Tibial artery (tissue), 4 donors: ENCODE measurements at regions not wholly inside any gene's neighbourhood (a gene's known extent, or its start where the extent isn't known, plus 50 kb on each side); places are given as distances from the start of the nearest gene placed in this dataset.

Source experiments
- DNase-seq, 2 donors: peaks; one replicate each; pipeline ENCODE4 v3.0.0-alpha.2; 2019
- H3K27ac ChIP-seq, 2 donors: fragments of 200-600 bp; sonication (generic) in 1 of 2; 1 replicate in 1 of 2; 2 replicates in 1 of 2; pipeline ENCODE4 v1.5.1; 2018 to 2019; ENCODE audit warnings: mild to moderate bottlenecking in 1 of 2
- H3K27me3 ChIP-seq, 2 donors: fragments of 200-600 bp; sonication (generic) in 1 of 2; one replicate each; pipeline versions ENCODE4 v1.5.1 to v1.6.0; 2016 to 2019
- H3K36me3 ChIP-seq, 3 donors: fragments of 200-600 bp; sonication (generic) in 2 of 3; one replicate each; pipeline ENCODE4 v1.5.1; 2016 to 2019; ENCODE audit warnings: mild to moderate bottlenecking in 2 of 3
- H3K4me1 ChIP-seq, 4 donors: fragments of 200-600 bp; sonication (generic) in 2 of 4; 1 replicate in 3 of 4; 2 replicates in 1 of 4; pipeline ENCODE4 v1.5.1; 2016 to 2019
- H3K4me3 ChIP-seq, 2 donors: fragments of 200-600 bp; sonication (generic) in 1 of 2; 1 replicate in 1 of 2; 2 replicates in 1 of 2; pipeline ENCODE4 v1.5.1; 2018 to 2019; ENCODE audit warnings: mild to moderate bottlenecking in 2 of 2
- H3K9me3 ChIP-seq, 3 donors: fragments of 200-600 bp; sonication (generic) in 1 of 3; one replicate each; pipeline ENCODE4 v1.5.1; 2016 to 2019
- intact Hi-C: fragments of 100-400 bp; cut with DNase I; formaldehyde crosslinking; loops from one replicate; pipeline ENCODE4 v1.15.0; 2023; ENCODE audit warnings: low total_unique reads
- TF ChIP-seq, protein P1 (sequence below), 2 experiments: fragments of 200-600 bp in 1 of 2; fragments of 450-650 bp in 1 of 2; IDR thresholded peaks; one replicate each; pipeline ENCODE4 v1.5.1; 2017 to 2019; ENCODE audit warnings: antibody characterized with exemption in 2 of 2, mild to moderate bottlenecking in 1 of 2, moderate library complexity in 1 of 2

DNA sequence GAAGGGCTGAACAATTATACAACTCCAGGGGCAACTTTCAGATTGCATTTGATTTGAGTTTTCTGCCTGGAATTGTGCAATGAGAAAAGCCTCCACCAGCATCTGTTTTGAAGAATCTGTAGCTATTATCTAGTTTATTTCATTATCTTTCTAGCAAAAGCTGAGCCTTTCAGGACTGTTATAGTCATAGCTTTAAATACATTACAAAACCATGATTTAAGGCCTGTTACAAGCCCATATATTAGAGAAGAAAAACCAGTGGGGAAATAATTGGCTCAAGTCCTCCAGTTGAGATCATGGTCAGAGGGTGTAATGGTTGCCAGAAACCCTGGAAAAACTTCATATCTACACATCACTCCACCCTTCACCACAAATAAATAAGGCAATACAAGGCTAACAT lies 676.2 kb downstream of the HDGFL1 start:
- Histone ChIP-seq H3K9me3 (no peaks in the 10 kb centered on the region), H3K4me1 (no peaks in the 10 kb centered on the region), H3K27ac (no peak overlapping the region), H3K4me3 (no peak overlapping the region), H3K27me3 (no peaks in the 10 kb centered on the region), H3K36me3 (no peaks in the 10 kb centered on the region)
- DNase-seq: no peak
- intact Hi-C loops: no loop called here
- TF ChIP-seq, protein P1, sequence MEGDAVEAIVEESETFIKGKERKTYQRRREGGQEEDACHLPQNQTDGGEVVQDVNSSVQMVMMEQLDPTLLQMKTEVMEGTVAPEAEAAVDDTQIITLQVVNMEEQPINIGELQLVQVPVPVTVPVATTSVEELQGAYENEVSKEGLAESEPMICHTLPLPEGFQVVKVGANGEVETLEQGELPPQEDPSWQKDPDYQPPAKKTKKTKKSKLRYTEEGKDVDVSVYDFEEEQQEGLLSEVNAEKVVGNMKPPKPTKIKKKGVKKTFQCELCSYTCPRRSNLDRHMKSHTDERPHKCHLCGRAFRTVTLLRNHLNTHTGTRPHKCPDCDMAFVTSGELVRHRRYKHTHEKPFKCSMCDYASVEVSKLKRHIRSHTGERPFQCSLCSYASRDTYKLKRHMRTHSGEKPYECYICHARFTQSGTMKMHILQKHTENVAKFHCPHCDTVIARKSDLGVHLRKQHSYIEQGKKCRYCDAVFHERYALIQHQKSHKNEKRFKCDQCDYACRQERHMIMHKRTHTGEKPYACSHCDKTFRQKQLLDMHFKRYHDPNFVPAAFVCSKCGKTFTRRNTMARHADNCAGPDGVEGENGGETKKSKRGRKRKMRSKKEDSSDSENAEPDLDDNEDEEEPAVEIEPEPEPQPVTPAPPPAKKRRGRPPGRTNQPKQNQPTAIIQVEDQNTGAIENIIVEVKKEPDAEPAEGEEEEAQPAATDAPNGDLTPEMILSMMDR (IDR thresholded peaks at IDR 0.05): no peak

DNA sequence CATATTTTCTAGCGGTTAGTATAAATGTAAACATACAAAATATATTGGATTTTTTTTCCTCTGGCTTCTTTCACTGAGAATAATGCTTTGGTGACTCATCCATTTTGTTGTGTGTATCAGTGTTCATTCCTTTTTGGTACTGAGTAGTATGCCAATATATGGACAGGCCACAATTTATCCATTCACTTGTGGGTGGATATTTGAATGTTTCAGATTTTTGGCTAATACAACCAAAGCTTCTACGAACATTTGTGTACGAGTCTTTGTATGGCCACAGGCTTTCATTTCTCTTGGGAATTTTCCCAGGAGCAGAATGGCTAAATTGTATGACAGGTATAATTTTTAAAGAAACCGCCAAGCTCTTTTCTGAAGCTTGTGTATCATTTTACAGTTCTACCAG lies 677.5 kb downstream of the HDGFL1 start:
- DNase-seq: no peak
- Histone ChIP-seq H3K4me3 (no peak overlapping the region), H3K36me3 (no peaks in the 10 kb centered on the region), H3K4me1 (no peaks in the 10 kb centered on the region), H3K27ac (no peak overlapping the region), H3K9me3 (no peaks in the 10 kb centered on the region), H3K27me3 (no peaks in the 10 kb centered on the region)
- TF ChIP-seq, protein P1 (IDR thresholded peaks at IDR 0.05): no peak
- intact Hi-C loops: no loop called here

DNA sequence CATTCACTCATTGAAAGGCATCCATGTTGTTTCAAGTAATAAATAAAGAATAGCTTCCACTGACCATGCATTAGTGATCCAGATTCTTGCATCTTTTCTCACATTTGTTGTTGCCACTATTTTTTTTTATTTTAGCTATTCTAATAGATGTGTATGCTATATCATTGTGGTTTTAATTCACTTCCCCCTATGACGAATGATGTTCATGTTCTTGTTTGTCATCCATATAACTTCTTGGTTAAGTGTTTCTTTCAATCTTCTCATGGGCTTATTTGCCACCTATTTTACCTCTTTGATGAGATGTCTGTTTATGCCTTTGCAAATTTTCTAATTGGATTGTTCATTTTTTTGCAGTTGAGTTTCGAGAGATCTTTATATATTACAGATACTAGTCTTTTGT lies 681.2 kb downstream of the HDGFL1 start:
- Histone ChIP-seq H3K27me3 (no peaks in the 10 kb centered on the region), H3K9me3 (peaks cover 0 to 6% (median 0%) of the 10 kb centered on the region in 3 donors), H3K4me3 (no peak overlapping the region), H3K27ac (no peak overlapping the region), H3K4me1 (no peaks in the 10 kb centered on the region), H3K36me3 (no peaks in the 10 kb centered on the region)
- TF ChIP-seq, protein P1 (IDR thresholded peaks at IDR 0.05): no peak
- intact Hi-C loops: no loop called here
- no peak for DNase-seq

DNA sequence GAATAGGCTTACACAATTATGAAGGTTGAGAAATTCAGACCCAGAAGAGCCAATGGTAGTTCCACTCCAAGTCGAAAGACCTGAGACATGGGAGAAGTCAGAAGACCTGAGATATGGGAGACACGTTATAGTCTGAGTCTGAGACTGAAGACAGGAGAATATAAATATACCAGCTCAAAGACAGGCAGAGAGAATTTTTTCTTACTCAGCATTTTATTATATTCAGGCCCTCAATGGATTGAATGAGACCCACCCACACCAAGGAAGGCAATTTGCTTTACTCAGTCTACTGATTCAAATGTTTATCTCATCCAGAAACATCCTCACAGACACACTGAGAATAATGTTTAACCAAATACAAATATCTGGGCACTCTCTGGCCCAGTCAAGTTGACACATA lies 693.5 kb downstream of the HDGFL1 start:
- H3K4me3 ChIP-seq: no peak overlapping the region
- H3K4me1 ChIP-seq: no peaks in the 10 kb centered on the region
- no peaks in the 10 kb centered on the region for H3K36me3 ChIP-seq
- no peak overlapping the region for H3K27ac ChIP-seq
- no peak for DNase-seq
- intact Hi-C loops: no loop called here
- H3K27me3 ChIP-seq: no peaks in the 10 kb centered on the region
- peaks cover 0 to 4% (median 0%) of the 10 kb centered on the region in 3 donors for H3K9me3 ChIP-seq
- TF ChIP-seq, protein P1 (IDR thresholded peaks at IDR 0.05): no peak

DNA sequence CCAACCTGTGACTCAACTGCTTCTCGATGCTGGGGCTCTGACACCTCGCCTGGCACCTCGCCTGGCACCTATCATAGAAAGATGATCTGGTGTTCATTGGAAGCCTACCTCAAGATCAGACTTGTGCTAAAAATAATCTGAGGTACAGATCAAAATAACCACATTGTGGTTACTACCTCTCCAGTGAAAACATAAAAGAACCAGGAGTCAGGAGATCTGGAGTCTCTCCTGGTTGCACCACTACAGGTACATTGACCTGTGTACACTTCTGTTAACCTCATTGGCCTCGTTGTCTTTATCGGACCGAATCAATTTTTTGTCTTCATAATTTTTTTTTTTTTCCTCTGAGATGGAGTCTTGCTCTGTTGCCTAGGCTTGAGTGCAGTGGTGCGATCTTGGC lies 695.9 kb downstream of the HDGFL1 start:
- Histone ChIP-seq H3K9me3 (peaks cover 0 to 4% (median 0%) of the 10 kb centered on the region in 3 donors), H3K4me1 (peaks cover 0 to 3% (median 0%) of the 10 kb centered on the region in 4 donors), H3K27me3 (no peaks in the 10 kb centered on the region), H3K36me3 (no peaks in the 10 kb centered on the region), H3K4me3 (no peak overlapping the region), H3K27ac (no peak overlapping the region)
- intact Hi-C loops: no loop called here
- no peak for DNase-seq
- TF ChIP-seq, protein P1 (IDR thresholded peaks at IDR 0.05): no peak

DNA sequence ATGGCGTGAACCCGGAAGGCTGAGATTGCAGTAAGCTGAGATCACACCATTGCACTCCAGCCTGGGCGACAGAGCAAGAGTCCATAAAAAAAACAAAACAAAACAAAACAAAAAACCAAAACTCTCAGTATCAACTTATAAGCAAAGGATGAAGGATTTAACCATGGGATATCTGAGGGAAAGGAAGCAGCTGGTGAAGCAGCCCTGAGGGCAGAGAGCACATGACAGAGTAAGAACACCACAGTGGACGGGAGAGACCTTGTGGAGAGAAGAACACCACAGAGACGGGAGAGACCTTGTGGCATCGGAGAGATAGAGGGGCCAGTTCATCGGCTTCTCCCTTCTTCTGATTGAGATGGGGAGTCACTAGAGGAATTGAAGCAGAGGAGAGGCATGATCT lies 697.2 kb downstream of the HDGFL1 start:
- Histone ChIP-seq H3K4me1 (peaks cover 0 to 3% (median 0%) of the 10 kb centered on the region in 4 donors), H3K36me3 (no peaks in the 10 kb centered on the region), H3K27ac (no peak overlapping the region), H3K9me3 (no peaks in the 10 kb centered on the region), H3K27me3 (no peaks in the 10 kb centered on the region), H3K4me3 (no peak overlapping the region)
- DNase-seq: no peak
- intact Hi-C loops: no loop called here
- TF ChIP-seq, protein P1 (IDR thresholded peaks at IDR 0.05): no peak
